ENCODE measurements at regions not wholly inside any gene's neighbourhood (a gene's known extent, or its start where the extent isn't known, plus 50 kb on each side); places are given as distances from the start of the nearest gene placed in this dataset.

DNA sequence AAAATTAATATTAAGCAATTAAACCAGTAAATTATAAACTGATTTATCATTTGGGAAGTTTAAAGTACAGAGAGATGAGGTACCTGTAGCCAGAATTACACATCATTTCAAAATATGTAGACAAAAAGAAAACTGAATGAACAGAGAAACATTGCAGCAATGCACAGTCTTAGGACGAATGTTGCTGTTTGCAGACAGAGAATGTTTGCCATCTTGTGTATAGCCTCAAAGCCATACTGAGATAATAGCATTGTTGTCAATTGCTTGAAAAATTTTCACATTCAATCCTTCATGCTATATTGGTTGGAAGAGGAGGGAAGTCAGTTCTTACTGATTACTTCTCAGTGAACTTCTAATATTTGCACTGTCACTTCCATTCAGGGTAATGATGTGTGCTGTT is 326.2 kb downstream of the PRR16 start:
- no peak overlapping the region for H3K4me3 ChIP-seq
- H3K36me3 ChIP-seq (ENCODE audit: insufficient read depth in 1 of 2, low read depth in 1 of 2) = no peaks in the 10 kb centered on the region
- DNase-seq = no peak
- no peak for TF ChIP-seq CTCF (IDR thresholded peaks at IDR 0.05)
- H3K4me1 ChIP-seq = no peaks in the 10 kb centered on the region
- no peak for ATAC-seq
- intact Hi-C loops (cut with DNase I) = no loop called here
- H3K9me3 ChIP-seq = no peaks in the 10 kb centered on the region
- 63 to 79% (median 63%) methylated on average over 1 of the region's 1 CpG for whole genome bisulfite sequencing, 3 donors
- no peak overlapping the region for H3K27ac ChIP-seq
- H3K27me3 ChIP-seq (ENCODE audit: insufficient read depth in 3 of 3, low read length in 2 of 3) = no peaks in the 10 kb centered on the region

DNA sequence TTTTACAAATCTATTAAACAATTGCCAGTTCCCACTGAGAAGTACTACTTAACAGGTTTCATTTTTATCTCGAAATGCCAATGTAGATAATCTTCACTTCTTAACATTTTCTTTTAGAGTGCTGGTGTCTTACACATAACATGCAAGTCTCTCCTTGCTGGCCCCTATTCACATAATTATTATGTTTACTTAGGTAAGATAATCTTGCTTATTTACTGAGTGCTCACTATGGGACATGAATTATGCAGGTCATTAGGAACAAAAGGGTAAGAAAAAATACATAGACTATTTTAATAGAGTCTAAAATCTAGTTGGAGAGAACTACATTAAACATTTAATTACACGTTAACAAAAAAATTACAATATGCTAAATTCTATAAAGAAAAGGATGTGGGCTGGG is 328.4 kb downstream of the PRR16 start:
- Histone ChIP-seq H3K4me3 (no peak overlapping the region), H3K36me3 (ENCODE audit: insufficient read depth in 1 of 2, low read depth in 1 of 2) (no peaks in the 10 kb centered on the region), H3K27me3 (ENCODE audit: insufficient read depth in 3 of 3, low read length in 2 of 3) (no peaks in the 10 kb centered on the region), H3K27ac (no peak overlapping the region), H3K9me3 (no peaks in the 10 kb centered on the region), H3K4me1 (no peaks in the 10 kb centered on the region)
- TF ChIP-seq CTCF (IDR thresholded peaks at IDR 0.05) = no peak
- intact Hi-C loops (cut with DNase I) = no loop called here
- DNase-seq = no peak
- WGBS, 3 donors = 85 to 93% (median 93%) methylated on average over 2 of the region's 2 CpGs
- ATAC-seq = no peak

GRCh38 chr5:120794121-120794520 is 330.0 kb downstream of the PRR16 start:
- DNase-seq (no peak), ATAC-seq (no peak)
- no peaks in the 10 kb centered on the region for H3K27me3 ChIP-seq (ENCODE audit: insufficient read depth in 3 of 3, low read length in 2 of 3)
- no peak for TF ChIP-seq CTCF (IDR thresholded peaks at IDR 0.05)
- no peaks in the 10 kb centered on the region for H3K36me3 ChIP-seq (ENCODE audit: insufficient read depth in 1 of 2, low read depth in 1 of 2)
- intact Hi-C loops (cut with DNase I) = no loop called here
- no peak overlapping the region for H3K4me3 ChIP-seq
- WGBS, 3 donors = 85 to 94% (median 89%) methylated on average over 1 of the region's 1 CpG
- no peaks in the 10 kb centered on the region for H3K4me1 ChIP-seq
- no peak overlapping the region for H3K27ac ChIP-seq
- no peaks in the 10 kb centered on the region for H3K9me3 ChIP-seq

DNA sequence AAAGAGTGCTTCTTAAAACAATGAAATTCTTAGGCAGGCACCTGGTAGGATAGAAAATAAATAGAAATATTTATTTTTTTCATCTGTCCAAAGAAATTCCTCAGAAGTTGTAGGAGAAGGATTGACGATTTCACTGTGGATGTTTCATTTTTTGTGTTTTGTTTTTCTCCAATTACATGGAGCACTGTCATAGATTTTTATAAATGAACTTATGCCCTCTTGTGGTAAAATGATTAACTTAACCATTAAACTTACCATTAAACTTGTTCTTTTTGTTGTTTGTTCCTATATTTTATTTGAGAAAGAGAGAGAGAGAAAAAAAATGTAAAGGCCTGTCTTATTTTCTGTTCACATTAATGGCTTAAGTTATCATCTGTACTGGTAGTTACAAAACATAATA is 339.2 kb downstream of the PRR16 start:
- intact Hi-C loops (cut with DNase I) = loop anchor here in 1 of 2 donors (10.0 kb wide), 1 partner anchor 858 kb away; no protein-coding TSS in a partner anchor
- no peaks in the 10 kb centered on the region for H3K9me3 ChIP-seq
- H3K27me3 ChIP-seq (ENCODE audit: insufficient read depth in 3 of 3, low read length in 2 of 3) = no peaks in the 10 kb centered on the region
- no peak overlapping the region for H3K4me3 ChIP-seq
- DNase-seq (no peak), ATAC-seq (no peak)
- TF ChIP-seq CTCF (IDR thresholded peaks at IDR 0.05) = peak; percentile 15
- no peaks in the 10 kb centered on the region for H3K36me3 ChIP-seq (ENCODE audit: insufficient read depth in 1 of 2, low read depth in 1 of 2)
- H3K27ac ChIP-seq = no peak overlapping the region
- H3K4me1 ChIP-seq = peaks cover 7% of the 10 kb centered on the region
- 2 to 9% (median 6%) methylated on average over 1 of the region's 1 CpG for WGBS, 3 donors

DNA sequence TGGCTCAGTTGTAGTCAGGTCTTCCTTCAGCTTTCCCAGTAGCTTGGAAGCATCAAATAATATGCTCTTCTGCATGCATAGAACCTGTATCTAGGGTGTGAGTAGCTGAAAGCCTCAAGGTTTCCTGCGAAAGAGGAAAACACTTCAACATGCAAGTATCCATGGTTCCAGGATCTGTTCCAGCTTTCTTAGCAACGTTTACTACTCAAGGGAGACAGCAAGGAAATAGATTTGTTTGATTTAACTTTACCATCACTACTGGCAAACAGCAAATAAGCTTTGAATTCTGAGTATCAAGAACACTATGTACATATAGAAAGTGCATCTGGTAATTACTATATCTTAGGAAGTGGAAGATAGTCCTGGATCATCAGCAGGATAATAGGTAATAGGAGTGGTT is 341.0 kb downstream of the PRR16 start:
- intact Hi-C loops (cut with DNase I) = loop anchor here in 1 of 2 donors (10.0 kb wide), 1 partner anchor 860 kb away; no protein-coding TSS in a partner anchor
- no peaks in the 10 kb centered on the region for H3K36me3 ChIP-seq (ENCODE audit: insufficient read depth in 1 of 2, low read depth in 1 of 2)
- TF ChIP-seq CTCF (IDR thresholded peaks at IDR 0.05) = no peak
- DNase-seq (no peak), ATAC-seq (no peak)
- H3K4me1 ChIP-seq = peaks cover 7% of the 10 kb centered on the region
- no peaks in the 10 kb centered on the region for H3K9me3 ChIP-seq
- 51 to 65% (median 55%) methylated on average over 2 of the region's 2 CpGs for WGBS, 3 donors
- H3K27me3 ChIP-seq (ENCODE audit: insufficient read depth in 3 of 3, low read length in 2 of 3) = no peaks in the 10 kb centered on the region
- no peak overlapping the region for H3K27ac ChIP-seq
- no peak overlapping the region for H3K4me3 ChIP-seq

All from psoas muscle (tissue), 7 donors.